ENCODE measurements at regions not wholly inside any gene's neighbourhood (a gene's known extent, or its start where the extent isn't known, plus 50 kb on each side); places are given as distances from the start of the nearest gene placed in this dataset.
A peak's percentile ranks its signal among the peaks of the same experiment; 100 is the strongest.

DNA sequence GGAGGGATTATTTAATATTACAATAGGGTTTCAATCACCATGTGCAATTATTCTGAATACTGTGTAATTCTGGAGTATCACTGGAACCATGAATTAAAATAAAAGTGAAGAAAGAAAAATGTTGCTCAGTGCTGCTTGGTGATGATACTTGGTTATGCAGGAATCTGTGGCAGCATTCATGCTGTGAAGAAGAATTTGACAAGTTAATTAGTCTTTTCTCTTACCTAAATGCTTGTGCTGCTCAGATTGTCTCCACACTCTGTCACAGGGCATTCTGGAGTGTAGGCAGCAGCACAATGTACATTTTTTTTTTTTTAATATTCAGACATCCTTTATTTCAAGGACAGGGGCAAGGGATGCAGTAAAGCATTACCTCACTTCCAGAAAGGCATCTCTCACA lies 749.3 kb upstream of the CADM2 start:
- H3K27me3 ChIP-seq (ENCODE audit: control insufficient read depth, insufficient read depth, low read length, poor library complexity, severe bottlenecking) = no peaks in the 10 kb centered on the region
- no peaks in the 10 kb centered on the region for H3K4me1 ChIP-seq (ENCODE audit: control insufficient read depth, insufficient read depth, low read length)
- H3K36me3 Mint-ChIP-seq (ENCODE audit: low read depth) = no peaks in the 10 kb centered on the region
- no peak overlapping the region for H3K4me3 Mint-ChIP-seq
- no peak overlapping the region for H3K27ac ChIP-seq (ENCODE audit: low read depth, low read length)
- H3K9me3 Mint-ChIP-seq = peaks cover 10% of the 10 kb centered on the region
- peaks cover 18% of the 10 kb centered on the region for H3K9me3 ChIP-seq (ENCODE audit: control insufficient read depth, low read length)
- no peak overlapping the region for H3K27ac Mint-ChIP-seq
- DNase-seq = no peak
- TF ChIP-seq, protein P1, sequence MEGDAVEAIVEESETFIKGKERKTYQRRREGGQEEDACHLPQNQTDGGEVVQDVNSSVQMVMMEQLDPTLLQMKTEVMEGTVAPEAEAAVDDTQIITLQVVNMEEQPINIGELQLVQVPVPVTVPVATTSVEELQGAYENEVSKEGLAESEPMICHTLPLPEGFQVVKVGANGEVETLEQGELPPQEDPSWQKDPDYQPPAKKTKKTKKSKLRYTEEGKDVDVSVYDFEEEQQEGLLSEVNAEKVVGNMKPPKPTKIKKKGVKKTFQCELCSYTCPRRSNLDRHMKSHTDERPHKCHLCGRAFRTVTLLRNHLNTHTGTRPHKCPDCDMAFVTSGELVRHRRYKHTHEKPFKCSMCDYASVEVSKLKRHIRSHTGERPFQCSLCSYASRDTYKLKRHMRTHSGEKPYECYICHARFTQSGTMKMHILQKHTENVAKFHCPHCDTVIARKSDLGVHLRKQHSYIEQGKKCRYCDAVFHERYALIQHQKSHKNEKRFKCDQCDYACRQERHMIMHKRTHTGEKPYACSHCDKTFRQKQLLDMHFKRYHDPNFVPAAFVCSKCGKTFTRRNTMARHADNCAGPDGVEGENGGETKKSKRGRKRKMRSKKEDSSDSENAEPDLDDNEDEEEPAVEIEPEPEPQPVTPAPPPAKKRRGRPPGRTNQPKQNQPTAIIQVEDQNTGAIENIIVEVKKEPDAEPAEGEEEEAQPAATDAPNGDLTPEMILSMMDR (conservative IDR thresholded peaks at IDR 0.05) = no peak
- no peaks in the 10 kb centered on the region for H3K36me3 ChIP-seq (ENCODE audit: control insufficient read depth, insufficient read depth, low read length)
- no peak overlapping the region for H3K4me3 ChIP-seq (ENCODE audit: low read length)
- H3K27me3 Mint-ChIP-seq (ENCODE audit: insufficient read depth) = no peaks in the 10 kb centered on the region
- no peak overlapping the region for H3K9ac ChIP-seq (ENCODE audit: extremely low read depth, low read length, poor library complexity, severe bottlenecking)
- H3K4me1 Mint-ChIP-seq = no peaks in the 10 kb centered on the region

GRCh38 chr3:84223512-84223911 lies 735.3 kb upstream of the CADM2 start:
- H3K27me3 Mint-ChIP-seq (ENCODE audit: insufficient read depth) = no peaks in the 10 kb centered on the region
- H3K27ac Mint-ChIP-seq = no peak overlapping the region
- no peaks in the 10 kb centered on the region for H3K36me3 ChIP-seq (ENCODE audit: control insufficient read depth, insufficient read depth, low read length)
- no peak for DNase-seq
- H3K9me3 ChIP-seq (ENCODE audit: control insufficient read depth, low read length) = peaks cover 76% of the 10 kb centered on the region
- H3K4me1 Mint-ChIP-seq = no peaks in the 10 kb centered on the region
- H3K4me1 ChIP-seq (ENCODE audit: control insufficient read depth, insufficient read depth, low read length) = no peaks in the 10 kb centered on the region
- H3K36me3 Mint-ChIP-seq (ENCODE audit: low read depth) = peaks cover 2% of the 10 kb centered on the region
- no peak overlapping the region for H3K9ac ChIP-seq (ENCODE audit: extremely low read depth, low read length, poor library complexity, severe bottlenecking)
- peak overlapping the region; percentile 68 for H3K4me3 ChIP-seq (ENCODE audit: low read length)
- TF ChIP-seq, protein P1 (conservative IDR thresholded peaks at IDR 0.05) = no peak
- H3K9me3 Mint-ChIP-seq = peaks cover 76% of the 10 kb centered on the region
- no peak overlapping the region for H3K4me3 Mint-ChIP-seq
- H3K27ac ChIP-seq (ENCODE audit: low read depth, low read length) = no peak overlapping the region
- no peaks in the 10 kb centered on the region for H3K27me3 ChIP-seq (ENCODE audit: control insufficient read depth, insufficient read depth, low read length, poor library complexity, severe bottlenecking)

DNA sequence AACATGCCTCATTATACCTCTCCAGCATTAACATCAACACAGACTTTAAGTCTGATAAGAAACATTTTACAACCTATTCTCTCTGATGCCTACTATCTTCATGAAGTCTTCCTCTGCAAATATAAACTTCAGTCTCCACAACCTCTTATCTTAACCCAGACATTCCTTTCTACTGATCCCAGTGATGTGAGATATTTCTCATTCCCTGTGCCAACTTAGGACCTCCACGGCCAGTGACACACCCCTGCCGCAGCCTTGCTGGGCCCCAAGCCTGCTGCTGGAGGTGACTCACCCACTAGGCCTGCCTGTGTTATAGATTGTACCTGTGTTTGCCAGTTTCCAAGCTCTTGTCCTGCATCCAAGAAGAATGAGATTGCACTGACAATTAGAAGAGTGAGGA lies 734.5 kb upstream of the CADM2 start:
- no peak overlapping the region for H3K27ac ChIP-seq (ENCODE audit: low read depth, low read length)
- H3K9me3 ChIP-seq (ENCODE audit: control insufficient read depth, low read length) = peaks cover 81% of the 10 kb centered on the region
- no peaks in the 10 kb centered on the region for H3K27me3 ChIP-seq (ENCODE audit: control insufficient read depth, insufficient read depth, low read length, poor library complexity, severe bottlenecking)
- no peaks in the 10 kb centered on the region for H3K4me1 ChIP-seq (ENCODE audit: control insufficient read depth, insufficient read depth, low read length)
- no peak overlapping the region for H3K9ac ChIP-seq (ENCODE audit: extremely low read depth, low read length, poor library complexity, severe bottlenecking)
- Mint-ChIP-seq H3K27ac (no peak overlapping the region), H3K36me3 (ENCODE audit: low read depth) (peaks cover 2% of the 10 kb centered on the region), H3K27me3 (ENCODE audit: insufficient read depth) (no peaks in the 10 kb centered on the region), H3K4me3 (no peak overlapping the region), H3K4me1 (no peaks in the 10 kb centered on the region), H3K9me3 (peaks cover 75% of the 10 kb centered on the region)
- H3K4me3 ChIP-seq (ENCODE audit: low read length) = peak overlapping the region; percentile 53
- WGBS, 2 experiments (ENCODE audit: insufficient coverage in 1 of 2, insufficient read length in 1 of 2) = 93% methylated on average over 2 of the region's 2 CpGs; no CpG with 5 or more reads in 1 of the 2 experiments
- TF ChIP-seq, protein P1 (conservative IDR thresholded peaks at IDR 0.05) = no peak
- DNase-seq = no peak
- H3K36me3 ChIP-seq (ENCODE audit: control insufficient read depth, insufficient read depth, low read length) = no peaks in the 10 kb centered on the region
